Astrocyte of the cerebellum (primary cell): ENCODE measurements at regions not wholly inside any gene's neighbourhood (a gene's known extent, or its start where the extent isn't known, plus 50 kb on each side); places are given as distances from the start of the nearest gene placed in this dataset.

ENCODE experiments used
- DNase-seq: peaks from one replicate; pipeline ENCODE4 v3.0.0-alpha.2; 2011; ENCODE audit warnings: low read depth
- H3K4me3 ChIP-seq: 2 replicates; pipeline ENCODE4 v1.5.1; 2011; ENCODE audit warnings: mild to moderate bottlenecking, low read depth, low read length, moderate library complexity
- CTCF ChIP-seq: IDR thresholded peaks from 2 replicates; pipeline ENCODE4 v1.5.1; 2012; ENCODE audit warnings: low read length, low read depth, moderate library complexity, mild to moderate bottlenecking; ENCODE audit errors: missing control alignments
- in situ Hi-C: cut with HindIII; loops from 2 replicates; pipeline ENCODE4 v1.10.0; 2017; ENCODE audit warnings: low sequenced_read_pairs

- in situ Hi-C loops, result no loop called here
- no peak overlapping the region for H3K4me3 ChIP-seq
- DNase-seq, result no peak
- no peak for TF ChIP-seq CTCF
Observed at GRCh38 chr16:26273607-26274006, 581.8 kb downstream of the HS3ST4 start.

GRCh38 chr16:26275021-26275590, 583.3 kb downstream of the HS3ST4 start:
- no peak overlapping the region for H3K4me3 ChIP-seq
- in situ Hi-C loops, result no loop called here
- DNase-seq, result no peak
- TF ChIP-seq CTCF, result no peak

GRCh38 chr16:26276289-26276688, 584.5 kb downstream of the HS3ST4 start:
- H3K4me3 ChIP-seq, result no peak overlapping the region
- no peak for DNase-seq
- in situ Hi-C loops, result no loop called here
- no peak for TF ChIP-seq CTCF

GRCh38 chr16:26281381-26282110, 589.8 kb downstream of the HS3ST4 start:
- in situ Hi-C loops, result no loop called here
- no peak for TF ChIP-seq CTCF
- DNase-seq, result no peak
- no peak overlapping the region for H3K4me3 ChIP-seq

GRCh38 chr16:26295625-26296304, 604.0 kb downstream of the HS3ST4 start:
- H3K4me3 ChIP-seq, result no peak overlapping the region
- no peak for DNase-seq
- in situ Hi-C loops, result no loop called here
- no peak for TF ChIP-seq CTCF

- no peak overlapping the region for H3K4me3 ChIP-seq
- no peak for TF ChIP-seq CTCF
- in situ Hi-C loops, result no loop called here
- DNase-seq, result no peak
Observed at GRCh38 chr16:26301516-26301915, 609.8 kb downstream of the HS3ST4 start.
